IMR-90 (cell line): ENCODE measurements at regions not wholly inside any gene's neighbourhood (a gene's known extent, or its start where the extent isn't known, plus 50 kb on each side); places are given as distances from the start of the nearest gene placed in this dataset.

Source experiments
- ATAC-seq: fragments of 200-7000 bp; cut with Tn5 transposase; 2 replicates; pipeline ENCODE4 v1.9.1; 2020; ENCODE audit warnings: low read depth, mild to moderate bottlenecking, moderate library complexity
- BruUV-seq: library from RNA; stranded (reverse); fragments of 400-500 nt; replicated peaks from 2 replicates; lab custom pipeline; 2021; lab: Mats Ljungman, UMichigan
- CTCF ChIA-PET: fragments of 300-600 bp; formaldehyde crosslinking; extraction: SDS; loops from one replicate; lab custom pipeline; 2021; ENCODE audit warnings: antibody characterized with exemption; lab: Yijun Ruan, JAX
- POLR2A ChIA-PET: fragments of 300-600 bp; sonication (Branson Sonifier 250); formaldehyde crosslinking; loops from one replicate; lab custom pipeline; 2022; ENCODE audit warnings: antibody characterized with exemption; ENCODE audit not compliant: unreplicated experiment; lab: Charles Lee
- DNase-seq: peaks from one replicate; pipeline ENCODE4 v3.0.0; 2013
- H2AFZ ChIP-seq: replicated peaks from 2 replicates; pipeline ENCODE3; 2013; ENCODE audit warnings: low read length, mild to moderate bottlenecking; ENCODE audit not compliant: poor library complexity
- H2AK5ac ChIP-seq: 2 replicates; pipeline ENCODE4 v1.6.1; 2013; ENCODE audit warnings: low read depth, low read length, inconsistent platforms
- H2AK9ac ChIP-seq: replicated peaks from 2 replicates; pipeline ENCODE3; 2013; ENCODE audit warnings: mild to moderate bottlenecking, low read depth, low read length, moderate library complexity; ENCODE audit not compliant: poor library complexity
- H2BK120ac ChIP-seq: 2 replicates; pipeline ENCODE4 v1.6.1; 2013; ENCODE audit warnings: low read depth, low read length, inconsistent platforms
- H2BK15ac ChIP-seq: 3 replicates; pipeline ENCODE4 v1.6.1; 2013; ENCODE audit warnings: low read depth, low read length, inconsistent platforms
- H2BK20ac ChIP-seq: 2 replicates; pipeline ENCODE4 v1.6.1; 2013; ENCODE audit warnings: low read depth, mild to moderate bottlenecking, inconsistent platforms, low read length, moderate library complexity
- H2BK5ac ChIP-seq: 2 replicates; pipeline ENCODE4 v1.6.1; 2013; ENCODE audit warnings: mild to moderate bottlenecking, low read depth, low read length, inconsistent platforms; ENCODE audit not compliant: poor library complexity, severe bottlenecking
- H3K14ac ChIP-seq: replicated peaks from 2 replicates; pipeline ENCODE4 v1.6.1; 2013; ENCODE audit warnings: low read depth, low read length, inconsistent platforms
- H3K18ac ChIP-seq: 2 replicates; pipeline ENCODE4 v1.6.1; 2013; ENCODE audit warnings: low read depth, low read length, control low read depth
- H3K23ac ChIP-seq: 2 replicates; pipeline ENCODE4 v1.6.1; 2013; ENCODE audit warnings: low read depth, low read length, inconsistent platforms
- H3K27ac ChIP-seq: 2 replicates; pipeline ENCODE4 v1.5.1; 2013; ENCODE audit warnings: mild to moderate bottlenecking, control low read depth, low read length; ENCODE audit not compliant: insufficient read depth
- H3K27me3 ChIP-seq: 2 replicates; pipeline ENCODE4 v1.6.1; 2013; ENCODE audit warnings: low read length; ENCODE audit not compliant: control insufficient read depth, insufficient read depth
- H3K36me3 ChIP-seq: 2 replicates; pipeline ENCODE4 v1.6.1; 2013; ENCODE audit warnings: low read length, mixed read lengths; ENCODE audit not compliant: control insufficient read depth, insufficient read depth
- H3K4ac ChIP-seq: 2 replicates; pipeline ENCODE4 v1.6.1; 2013; ENCODE audit warnings: low read depth, low read length, inconsistent platforms
- H3K4me1 ChIP-seq: 2 replicates; pipeline ENCODE4 v1.6.1; 2013; ENCODE audit warnings: low read length, mixed read lengths; ENCODE audit not compliant: control insufficient read depth, insufficient read depth
- H3K4me2 ChIP-seq: 2 replicates; pipeline ENCODE4 v1.6.1; 2013; ENCODE audit warnings: low read depth, mild to moderate bottlenecking, control low read depth, low read length, moderate library complexity
- H3K4me3 ChIP-seq: 2 replicates; pipeline ENCODE4 v1.5.1; 2013; ENCODE audit warnings: low read depth, mild to moderate bottlenecking, control low read depth, low read length, moderate library complexity; ENCODE audit not compliant: insufficient read depth
- H3K56ac ChIP-seq: 2 replicates; pipeline ENCODE4 v1.6.1; 2013; ENCODE audit warnings: low read length, inconsistent platforms; ENCODE audit not compliant: insufficient read depth; ENCODE audit errors: extremely low read depth
- H3K79me1 ChIP-seq, 2 experiments: 2 replicates each; pipeline ENCODE4 v1.6.1; 2013; ENCODE audit warnings: low read length in 2 of 2, inconsistent platforms in 1 of 2, low read depth in 1 of 2
- H3K9ac ChIP-seq: 2 replicates; pipeline ENCODE4 v1.6.1; 2013; ENCODE audit warnings: low read depth, low read length, control low read depth
- H3K9me1 ChIP-seq: 2 replicates; pipeline ENCODE4 v1.6.1; 2013; ENCODE audit warnings: low read length, inconsistent platforms; ENCODE audit not compliant: insufficient read depth
- H3K9me3 ChIP-seq: 2 replicates; pipeline ENCODE4 v1.6.1; 2013; ENCODE audit warnings: low read length; ENCODE audit not compliant: control insufficient read depth, insufficient read depth
- H4K20me1 ChIP-seq: 2 replicates; pipeline ENCODE4 v1.6.1; 2013; ENCODE audit warnings: low read length, inconsistent platforms; ENCODE audit not compliant: insufficient read depth
- H4K5ac ChIP-seq: 2 replicates; pipeline ENCODE4 v1.6.1; 2013; ENCODE audit warnings: mild to moderate bottlenecking, low read depth, low read length, control low read depth
- H4K8ac ChIP-seq, 2 experiments: 2 replicates each; pipeline ENCODE4 v1.6.1; 2013; ENCODE audit warnings: low read depth in 2 of 2, low read length in 2 of 2, control low read depth in 1 of 2, inconsistent platforms in 1 of 2
- H4K91ac ChIP-seq: 2 replicates; pipeline ENCODE4 v1.6.1; 2013; ENCODE audit warnings: low read depth, low read length, inconsistent platforms; ENCODE audit not compliant: insufficient read depth
- MAZ ChIP-seq: IDR thresholded peaks from 2 replicates; pipeline ENCODE4 v1.6.1; 2012; ENCODE audit warnings: low read depth, mild to moderate bottlenecking, low read length, improper control_type of control experiment, moderate library complexity, borderline replicate concordance
- POLR2A ChIP-seq: IDR thresholded peaks from 2 replicates; pipeline ENCODE4 v1.6.1; 2012; ENCODE audit warnings: mild to moderate bottlenecking, low read depth, low read length
- RFX5 ChIP-seq: IDR thresholded peaks from 2 replicates; pipeline ENCODE4 v1.8.0; 2012; ENCODE audit warnings: low read depth, mild to moderate bottlenecking, low read length, moderate library complexity
- SMC3 ChIP-seq: fragments of 150-350 bp; IDR thresholded peaks from 2 replicates; pipeline ENCODE4 v1.6.1; 2016; ENCODE audit warnings: low read depth, mild to moderate bottlenecking, antibody characterized with exemption, low read length, moderate library complexity
- WGBS, 2 experiments: methylation state at CpG; one replicate each; pipeline versions ENCODE4 v1.1.5 to v1.1.7; 2013; ENCODE audit warnings: missing lambda C conversion rate in 2 of 2; ENCODE audit not compliant: insufficient read length in 1 of 2; ENCODE audit errors: extremely low coverage in 2 of 2; 5-methylcytosine and 5-hydroxymethylcytosine counted together
- dilution Hi-C: fragments of 300-500 bp; cut with HindIII; formaldehyde crosslinking; loops from one replicate; pipeline ENCODE4 v1.14.3; 2018; ENCODE audit warnings: low sequenced_read_pairs; ENCODE audit not compliant: unreplicated experiment
- in situ Hi-C: fragments of 300-500 bp; cut with MboI; formaldehyde crosslinking; loops from 3 replicates; pipeline ENCODE4 v1.14.3; 2019; ENCODE audit warnings: low sequenced_read_pairs, inconsistent platforms, mixed read lengths
- intact Hi-C: fragments of 100-400 bp; cut with micrococcal nuclease; formaldehyde crosslinking; loops from 2 replicates; pipeline ENCODE4 v1.10.0; 2022

GRCh38 chr11:10930972-10931760 lies 73.3 kb upstream of the ZBED5 start:
- CTCF ChIA-PET, result interaction anchor here (0.6 to 1.2 kb wide), 5 partner anchors 10 to 139 kb away, joined by 3 to 5 read pairs (median 3); partner anchors contain the start of gene ZBED5
- H3K4me2 ChIP-seq, result peak overlapping the region; percentile 87
- H4K91ac ChIP-seq, result peak overlapping the region; percentile 92

More at GRCh38 chr11:10930972-10931760, 73.3 kb upstream of the ZBED5 start:
- H4K20me1 ChIP-seq, result no peaks in the 10 kb centered on the region
- H3K9me1 ChIP-seq, result peaks cover 13% of the 10 kb centered on the region
- in situ Hi-C loops, result loop anchor here (5.0 kb wide), 3 partner anchors 74 to 856 kb away; partner anchors contain the start of gene ZBED5
- H3K4me1 ChIP-seq, result peaks cover 15% of the 10 kb centered on the region
- H3K9me3 ChIP-seq, result no peaks in the 10 kb centered on the region
- peaks cover 2 to 14% of the 10 kb centered on the region in 2 experiments; a peak in 2 of 4 replicates for H3K79me1 ChIP-seq
- peak overlapping the region; percentile 97 for H2AFZ ChIP-seq
- H3K14ac ChIP-seq, result peak overlapping the region; percentile 95
- POLR2A ChIA-PET, result interaction anchor here (0.6 to 1.2 kb wide), 4 partner anchors 72 to 79 kb away, joined by 3 read pairs; partner anchors contain the start of gene ZBED5
- H2BK20ac ChIP-seq, result peak overlapping the region; percentile 51
- H3K18ac ChIP-seq, result peak overlapping the region; percentile 75
- no peaks in the 10 kb centered on the region for H3K27me3 ChIP-seq
- no TSS peak for BruUV-seq
- peak overlapping the region; percentile 77; the same call in 2 of the 3 replicates for H2BK15ac ChIP-seq
- ATAC-seq (peak; percentile 74), DNase-seq (peak; percentile 76)
- peak overlapping the region; percentile 79 to 89 for H4K8ac ChIP-seq
- peak overlapping the region; percentile 81 for H3K56ac ChIP-seq
- peak; percentile 51 for TF ChIP-seq MAZ
- TF ChIP-seq SMC3, result 0 out of 2 replicates have a peak, but pooled peaks have one; percentile 3
- peak; percentile 75 for TF ChIP-seq POLR2A
- TF ChIP-seq RFX5, result no peak
- no peaks in the 10 kb centered on the region for H3K36me3 ChIP-seq
- H3K4me3 ChIP-seq, result peak overlapping the region; percentile 60
- peak overlapping the region; percentile 89 for H2AK9ac ChIP-seq
- 0% methylated on average over 25 of the region's 69 CpGs; no CpG with 5 or more reads in 1 of the 2 experiments for WGBS, 2 experiments
- peak overlapping the region; percentile 96 for H2BK120ac ChIP-seq
- H3K9ac ChIP-seq, result peak overlapping the region; percentile 90
- dilution Hi-C loops, result no loop called here
- H3K23ac ChIP-seq, result peak overlapping the region; percentile 94
- peak overlapping the region; percentile 71 for H4K5ac ChIP-seq
- peak overlapping the region; percentile 92 for H2BK5ac ChIP-seq
- intact Hi-C loops, result loop anchor here (1.0 to 10.0 kb wide), 6 partner anchors 30 to 214 kb away; partner anchors contain the start of genes EIF4G2 and ZBED5
- peak overlapping the region; percentile 97 for H3K27ac ChIP-seq
- H3K4ac ChIP-seq, result peak overlapping the region; percentile 93
- H2AK5ac ChIP-seq, result peak overlapping the region; percentile 75; the same call in 1 of the 2 replicates
